Glutamatergic neuron (in vitro differentiated cells): ENCODE measurements at regions not wholly inside any gene's neighbourhood (a gene's known extent, or its start where the extent isn't known, plus 50 kb on each side); places are given as distances from the start of the nearest gene placed in this dataset.

Source experiments
- DNase-seq: peaks from one replicate; pipeline ENCODE4 v3.0.0; 2022
- H3K27ac Mint-ChIP-seq: one replicate; pipeline ENCODE4 v1.8.0; 2020; ENCODE audit warnings: mild to moderate bottlenecking, mixed read lengths, inconsistent platforms; ENCODE audit not compliant: unreplicated experiment
- H3K27me3 Mint-ChIP-seq: one replicate; pipeline ENCODE4 v1.8.0; 2020; ENCODE audit warnings: mild to moderate bottlenecking, moderate library complexity, mixed read lengths, inconsistent platforms; ENCODE audit not compliant: unreplicated experiment
- H3K36me3 Mint-ChIP-seq: one replicate; pipeline ENCODE4 v1.8.0; 2020; ENCODE audit warnings: mild to moderate bottlenecking, mixed read lengths, inconsistent platforms; ENCODE audit not compliant: unreplicated experiment
- H3K4me1 Mint-ChIP-seq: one replicate; pipeline ENCODE4 v1.8.0; 2020; ENCODE audit warnings: mild to moderate bottlenecking, low read depth, mixed read lengths, inconsistent platforms; ENCODE audit not compliant: unreplicated experiment
- H3K4me3 Mint-ChIP-seq: one replicate; pipeline ENCODE4 v1.8.0; 2020; ENCODE audit warnings: mild to moderate bottlenecking, mixed read lengths, inconsistent platforms; ENCODE audit not compliant: unreplicated experiment
- H3K9me3 Mint-ChIP-seq: one replicate; pipeline ENCODE4 v1.8.0; 2020; ENCODE audit warnings: mild to moderate bottlenecking, moderate library complexity, mixed read lengths, inconsistent platforms; ENCODE audit not compliant: unreplicated experiment
- TF ChIP-seq, protein P1 (sequence below): fragments of 200-600 bp; sonication (generic); IDR thresholded peaks from one replicate; pipeline ENCODE4 v1.5.0; 2021; ENCODE audit not compliant: partially characterized antibody, unreplicated experiment

DNA sequence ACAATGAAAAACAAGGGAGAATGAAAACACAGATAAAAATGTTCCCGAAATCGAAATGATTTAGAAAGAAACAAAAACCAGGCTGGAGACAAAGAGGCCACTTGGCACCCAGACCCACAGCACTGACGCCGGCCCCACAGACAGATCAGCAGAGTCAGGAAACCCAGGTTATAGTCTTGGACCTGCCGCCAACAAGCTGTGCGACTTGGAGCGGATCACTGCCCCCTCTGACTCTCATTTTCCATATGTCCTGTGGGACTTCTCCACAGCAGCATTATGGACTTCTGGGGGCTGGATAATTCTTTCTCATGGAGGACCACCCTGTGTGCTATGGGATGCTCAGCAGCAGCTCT, 72.4 kb downstream of the MATN1 start:
- peaks cover 15% of the 10 kb centered on the region for H3K9me3 Mint-ChIP-seq
- no peak overlapping the region for H3K27ac Mint-ChIP-seq
- H3K4me1 Mint-ChIP-seq: peaks cover 5% of the 10 kb centered on the region
- no peak for DNase-seq
- H3K36me3 Mint-ChIP-seq: peaks cover 8% of the 10 kb centered on the region
- peaks cover 6% of the 10 kb centered on the region for H3K27me3 Mint-ChIP-seq
- H3K4me3 Mint-ChIP-seq: no peak overlapping the region
- TF ChIP-seq, protein P1, sequence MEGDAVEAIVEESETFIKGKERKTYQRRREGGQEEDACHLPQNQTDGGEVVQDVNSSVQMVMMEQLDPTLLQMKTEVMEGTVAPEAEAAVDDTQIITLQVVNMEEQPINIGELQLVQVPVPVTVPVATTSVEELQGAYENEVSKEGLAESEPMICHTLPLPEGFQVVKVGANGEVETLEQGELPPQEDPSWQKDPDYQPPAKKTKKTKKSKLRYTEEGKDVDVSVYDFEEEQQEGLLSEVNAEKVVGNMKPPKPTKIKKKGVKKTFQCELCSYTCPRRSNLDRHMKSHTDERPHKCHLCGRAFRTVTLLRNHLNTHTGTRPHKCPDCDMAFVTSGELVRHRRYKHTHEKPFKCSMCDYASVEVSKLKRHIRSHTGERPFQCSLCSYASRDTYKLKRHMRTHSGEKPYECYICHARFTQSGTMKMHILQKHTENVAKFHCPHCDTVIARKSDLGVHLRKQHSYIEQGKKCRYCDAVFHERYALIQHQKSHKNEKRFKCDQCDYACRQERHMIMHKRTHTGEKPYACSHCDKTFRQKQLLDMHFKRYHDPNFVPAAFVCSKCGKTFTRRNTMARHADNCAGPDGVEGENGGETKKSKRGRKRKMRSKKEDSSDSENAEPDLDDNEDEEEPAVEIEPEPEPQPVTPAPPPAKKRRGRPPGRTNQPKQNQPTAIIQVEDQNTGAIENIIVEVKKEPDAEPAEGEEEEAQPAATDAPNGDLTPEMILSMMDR: no peak

DNA sequence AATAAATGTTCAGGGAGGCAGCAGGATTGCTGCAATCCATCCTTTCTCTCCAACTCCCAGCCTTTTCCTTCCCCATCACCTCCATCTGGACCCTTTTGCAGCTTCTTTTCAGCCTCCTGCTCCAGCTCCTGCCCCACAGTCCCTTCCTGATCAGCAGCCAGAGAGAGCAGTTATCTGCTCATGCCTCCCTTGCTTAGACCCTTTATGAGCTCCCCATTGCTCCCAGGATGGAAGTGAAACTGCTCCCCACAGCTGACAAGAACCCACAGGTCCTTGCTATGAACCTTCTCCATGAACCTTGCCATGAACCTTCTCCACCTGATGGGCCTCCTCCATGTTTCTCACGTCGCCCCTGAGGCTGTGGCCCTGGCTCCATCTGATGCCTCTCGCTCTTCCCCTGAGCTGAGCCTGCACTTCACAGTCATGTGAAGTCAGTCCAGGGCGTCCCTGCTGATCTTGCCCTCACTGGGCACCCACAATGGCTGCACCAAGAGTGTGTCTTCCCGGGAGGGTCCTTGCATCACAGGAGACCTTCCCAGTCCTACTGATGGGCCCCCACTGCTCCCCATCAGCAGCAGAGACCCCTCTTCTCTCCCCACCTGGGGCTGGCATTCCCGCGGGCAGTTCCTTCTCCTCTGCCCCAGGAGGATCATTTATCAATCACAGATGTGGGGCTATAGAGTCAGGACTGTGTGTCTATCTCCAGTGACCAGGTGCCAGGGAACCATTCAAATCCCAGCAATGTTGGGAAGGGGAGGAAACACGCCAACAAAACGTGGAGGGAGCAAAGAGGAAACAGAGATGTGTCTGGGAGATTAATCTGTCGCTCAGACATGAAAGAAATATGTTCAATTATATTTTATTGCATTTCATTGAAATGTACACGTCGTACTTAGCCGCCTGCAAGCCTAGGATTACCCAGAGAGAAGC, 73.1 kb downstream of the MATN1 start:
- no peak for DNase-seq
- Mint-ChIP-seq H3K27ac (no peak overlapping the region), H3K4me1 (peaks cover 5% of the 10 kb centered on the region)

DNA sequence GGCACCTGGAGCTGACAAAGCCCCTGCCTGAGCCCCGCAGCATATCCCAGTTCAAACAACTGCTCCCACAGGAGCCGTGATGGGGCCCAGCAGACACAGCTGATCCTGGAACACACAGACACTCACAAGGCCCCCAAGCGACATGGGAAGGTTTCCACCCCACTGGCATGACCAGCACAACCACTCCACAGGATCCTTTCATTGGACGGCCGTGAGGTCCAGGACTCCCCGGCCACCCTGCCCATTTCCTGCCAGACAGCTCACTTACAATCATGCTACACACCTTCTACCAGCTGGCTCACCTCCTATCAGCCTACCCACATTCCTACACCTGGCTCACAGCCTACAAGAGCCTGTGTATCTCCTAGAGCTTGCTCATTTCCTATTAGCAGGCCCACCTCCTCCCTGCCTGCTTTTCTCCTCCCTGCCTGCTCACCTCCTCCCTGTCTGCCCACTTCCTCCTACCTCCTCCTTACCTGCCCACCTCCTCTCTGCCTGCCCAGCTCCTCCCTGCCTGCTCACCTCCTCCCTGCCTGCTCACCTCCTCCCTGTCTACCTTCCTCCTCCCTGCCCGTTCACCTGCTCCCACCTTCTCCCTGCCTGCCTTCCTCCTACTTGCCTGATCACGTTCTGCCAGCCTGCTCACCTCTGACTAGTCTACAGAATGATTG, 73.9 kb downstream of the MATN1 start:
- no peak for DNase-seq
- peaks cover 8% of the 10 kb centered on the region for H3K36me3 Mint-ChIP-seq
- H3K9me3 Mint-ChIP-seq: peaks cover 14% of the 10 kb centered on the region
- TF ChIP-seq, protein P1: no peak
- no peak overlapping the region for H3K4me3 Mint-ChIP-seq
- no peak overlapping the region for H3K27ac Mint-ChIP-seq
- peaks cover 5% of the 10 kb centered on the region for H3K4me1 Mint-ChIP-seq
- peaks cover 5% of the 10 kb centered on the region for H3K27me3 Mint-ChIP-seq

More for the DNA sequence above, 73.1 kb downstream of the MATN1 start:
- Mint-ChIP-seq H3K27me3 (peaks cover 6% of the 10 kb centered on the region), H3K36me3 (peaks cover 8% of the 10 kb centered on the region), H3K4me3 (no peak overlapping the region), H3K9me3 (peaks cover 15% of the 10 kb centered on the region)
- TF ChIP-seq, protein P1: no peak

DNA sequence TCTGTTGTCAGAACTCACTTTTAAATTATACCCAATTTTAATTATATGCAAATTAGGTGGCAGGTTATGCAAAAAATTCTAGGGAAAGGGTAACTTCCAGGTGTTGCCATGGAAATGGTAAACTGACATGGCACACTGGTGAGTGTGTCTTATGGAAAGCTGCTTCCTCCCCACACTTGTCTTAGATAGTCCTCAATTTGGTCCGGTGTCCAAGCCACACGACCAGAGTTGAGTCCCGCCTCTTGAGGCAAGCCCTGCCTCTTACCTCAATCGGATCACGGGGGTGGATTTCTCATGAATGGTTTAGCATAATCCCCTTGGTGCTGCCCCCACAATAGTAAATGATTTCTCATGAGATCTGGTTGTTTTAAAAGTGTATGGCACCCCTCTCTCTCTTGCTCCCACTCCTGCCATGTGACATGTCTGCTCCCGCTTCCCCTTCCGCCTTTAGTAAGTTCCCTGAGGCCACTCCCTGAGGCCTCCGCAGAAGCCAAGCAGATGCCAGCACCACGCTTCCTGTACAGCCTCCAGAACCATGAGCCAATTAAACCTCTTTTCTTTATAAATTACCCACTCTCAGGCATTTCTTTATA, 74.9 kb downstream of the MATN1 start:
- Mint-ChIP-seq H3K27ac (no peak overlapping the region), H3K4me1 (peaks cover 5% of the 10 kb centered on the region), H3K36me3 (peaks cover 8% of the 10 kb centered on the region), H3K4me3 (no peak overlapping the region), H3K27me3 (peaks cover 5% of the 10 kb centered on the region), H3K9me3 (peaks cover 9% of the 10 kb centered on the region)
- TF ChIP-seq, protein P1: no peak
- no peak for DNase-seq
